AG09309 (cell line): ENCODE measurements at regions not wholly inside any gene's neighbourhood (a gene's known extent, or its start where the extent isn't known, plus 50 kb on each side); places are given as distances from the start of the nearest gene placed in this dataset.

Source experiments
- DNase-seq: peaks from one replicate; pipeline ENCODE4 v3.0.0-alpha.2; 2010; ENCODE audit warnings: low read depth
- H3K4me3 ChIP-seq: 2 replicates; pipeline ENCODE4 v1.5.1; 2011; ENCODE audit warnings: mild to moderate bottlenecking, low read depth, low read length, moderate library complexity; ENCODE audit not compliant: control insufficient read depth
- TF ChIP-seq, protein P1 (sequence below): IDR thresholded peaks from 2 replicates; pipeline ENCODE4 v1.5.1; 2011; ENCODE audit warnings: mild to moderate bottlenecking, low read depth, low read length, inconsistent platforms; ENCODE audit not compliant: insufficient read depth, control insufficient read depth; ENCODE audit errors: missing control alignments

DNA sequence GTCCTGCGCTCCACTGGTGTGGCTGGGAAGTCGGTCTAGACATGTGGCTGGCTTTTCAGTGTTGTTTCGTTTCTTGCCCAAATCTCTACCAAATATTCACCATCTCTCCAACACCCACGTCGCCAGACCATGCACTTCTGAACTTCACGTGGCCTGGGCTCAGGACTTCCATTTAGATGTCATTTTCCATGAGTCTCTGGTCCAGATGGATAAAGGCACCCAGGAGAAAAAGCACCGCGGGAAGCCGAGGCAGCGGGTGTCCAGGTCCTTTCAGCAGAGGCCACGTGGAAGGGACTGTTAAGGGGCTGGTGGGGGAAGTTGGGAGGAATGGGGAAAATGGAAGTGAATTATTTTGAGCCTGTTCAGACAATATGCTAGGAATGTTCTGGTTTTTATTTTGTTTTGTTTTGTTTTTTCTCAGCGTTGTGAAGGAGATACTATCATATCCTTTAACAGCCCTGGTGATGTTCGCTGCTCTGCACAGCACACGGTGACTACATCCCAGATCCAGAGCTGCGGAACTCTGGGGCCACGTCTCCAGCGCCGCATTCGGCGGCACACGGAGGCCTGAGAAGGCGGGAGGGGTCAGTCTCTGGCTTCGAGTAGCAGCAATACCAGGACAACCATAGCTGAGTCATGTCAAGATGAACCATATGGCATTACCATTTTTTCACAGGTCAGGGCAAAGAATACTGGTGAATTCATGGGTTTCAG is 230.3 kb downstream of the THBS2 start:
- H3K4me3 ChIP-seq: no peak overlapping the region
- TF ChIP-seq, protein P1, sequence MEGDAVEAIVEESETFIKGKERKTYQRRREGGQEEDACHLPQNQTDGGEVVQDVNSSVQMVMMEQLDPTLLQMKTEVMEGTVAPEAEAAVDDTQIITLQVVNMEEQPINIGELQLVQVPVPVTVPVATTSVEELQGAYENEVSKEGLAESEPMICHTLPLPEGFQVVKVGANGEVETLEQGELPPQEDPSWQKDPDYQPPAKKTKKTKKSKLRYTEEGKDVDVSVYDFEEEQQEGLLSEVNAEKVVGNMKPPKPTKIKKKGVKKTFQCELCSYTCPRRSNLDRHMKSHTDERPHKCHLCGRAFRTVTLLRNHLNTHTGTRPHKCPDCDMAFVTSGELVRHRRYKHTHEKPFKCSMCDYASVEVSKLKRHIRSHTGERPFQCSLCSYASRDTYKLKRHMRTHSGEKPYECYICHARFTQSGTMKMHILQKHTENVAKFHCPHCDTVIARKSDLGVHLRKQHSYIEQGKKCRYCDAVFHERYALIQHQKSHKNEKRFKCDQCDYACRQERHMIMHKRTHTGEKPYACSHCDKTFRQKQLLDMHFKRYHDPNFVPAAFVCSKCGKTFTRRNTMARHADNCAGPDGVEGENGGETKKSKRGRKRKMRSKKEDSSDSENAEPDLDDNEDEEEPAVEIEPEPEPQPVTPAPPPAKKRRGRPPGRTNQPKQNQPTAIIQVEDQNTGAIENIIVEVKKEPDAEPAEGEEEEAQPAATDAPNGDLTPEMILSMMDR: no peak
- DNase-seq: no peak

DNA sequence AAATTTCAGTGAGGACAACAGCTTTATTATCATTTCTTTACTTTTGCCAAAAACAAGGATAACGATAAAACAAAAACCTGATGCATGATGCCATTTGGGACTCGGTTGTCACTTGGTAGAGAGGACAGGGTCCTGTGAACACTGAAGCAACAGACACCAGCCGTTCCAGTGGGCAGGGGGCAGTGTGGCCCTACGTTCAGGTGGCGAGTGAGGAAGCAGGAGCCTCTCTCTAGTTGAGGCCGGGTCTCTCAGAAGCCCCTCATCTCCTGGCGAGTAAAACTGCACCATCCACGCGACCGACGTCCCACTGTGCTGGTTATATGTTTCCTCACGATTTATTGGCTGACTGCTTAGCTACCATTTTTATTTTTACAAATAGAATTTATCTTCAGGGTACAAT is 231.6 kb downstream of the THBS2 start:
- TF ChIP-seq, protein P1: no peak
- no peak overlapping the region for H3K4me3 ChIP-seq
- DNase-seq: no peak

DNA sequence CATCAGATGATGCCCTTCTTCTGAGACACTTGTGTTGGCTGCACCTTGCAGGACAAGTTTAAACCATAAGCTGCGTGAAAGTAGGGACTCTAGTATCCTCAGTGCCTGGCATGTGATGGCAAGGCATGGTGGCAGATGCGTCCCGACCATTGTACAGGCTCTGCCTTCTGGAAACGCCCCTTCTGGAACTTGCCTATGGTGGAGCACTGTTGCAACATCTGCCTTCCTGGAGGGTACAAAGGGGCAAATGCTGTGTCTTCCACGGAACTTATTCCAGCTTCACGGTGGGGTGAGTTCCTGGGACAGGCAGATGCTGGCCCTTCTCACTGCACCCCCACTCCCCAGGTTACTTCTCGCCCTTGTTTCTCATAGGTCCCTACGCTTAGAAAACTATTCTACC is 232.8 kb downstream of the THBS2 start:
- no peak for DNase-seq
- TF ChIP-seq, protein P1: no peak
- H3K4me3 ChIP-seq: no peak overlapping the region

DNA sequence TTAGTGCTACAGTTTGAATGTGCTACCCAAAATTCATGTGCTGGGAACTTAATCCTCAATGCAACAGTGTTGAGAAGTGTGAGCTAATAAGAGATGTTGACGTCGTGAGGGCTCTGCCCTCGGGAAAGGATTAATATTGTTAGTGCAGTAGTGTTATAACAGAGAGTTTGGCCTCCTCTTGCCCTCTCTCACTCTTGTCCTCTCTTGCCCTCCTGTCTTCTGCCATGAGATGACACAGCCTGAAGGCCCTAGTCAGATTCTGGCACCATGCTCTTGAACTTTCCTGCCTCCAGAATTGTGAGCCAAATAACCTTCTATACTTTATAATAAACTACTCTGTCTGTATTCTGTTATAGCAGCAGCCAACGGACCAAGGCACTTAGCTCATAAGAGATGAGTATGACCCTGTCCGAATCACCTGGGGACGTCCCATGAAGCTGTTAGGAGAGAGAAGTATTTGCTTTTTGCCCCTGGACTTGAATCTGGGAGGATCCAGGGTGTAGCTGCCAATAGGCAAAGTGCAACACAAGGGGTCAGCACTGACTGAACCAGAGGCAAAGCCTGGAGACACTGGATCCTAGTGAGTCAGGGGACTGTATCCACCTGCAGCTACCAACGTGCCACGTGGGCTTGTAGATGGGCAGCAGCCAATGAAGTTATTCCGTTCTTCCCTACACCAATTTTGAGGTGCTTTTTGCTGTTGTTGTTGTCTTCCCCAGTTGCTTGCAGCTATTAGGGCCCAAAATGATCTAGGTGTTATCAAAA is 233.7 kb downstream of the THBS2 start:
- H3K4me3 ChIP-seq: no peak overlapping the region
- no peak for DNase-seq
- TF ChIP-seq, protein P1: peak; percentile 8

DNA sequence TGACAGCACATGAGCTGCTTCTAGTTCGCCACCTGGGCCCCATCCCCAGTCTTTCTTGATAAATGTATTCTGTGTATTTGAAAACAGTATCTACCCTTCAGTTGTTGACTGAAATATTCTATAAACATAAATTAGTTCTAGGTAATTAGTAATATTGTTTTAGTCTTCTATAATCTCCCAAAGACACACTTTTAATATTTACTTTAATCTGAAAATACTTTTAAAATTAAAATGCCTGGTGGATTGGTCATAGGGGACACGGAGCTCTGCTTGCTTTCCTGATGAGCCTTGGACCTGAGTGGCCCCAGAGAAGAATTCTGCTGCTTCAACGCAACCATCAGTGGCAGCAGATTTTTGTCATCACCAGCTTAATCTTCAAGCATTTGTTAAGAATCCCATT is 234.5 kb downstream of the THBS2 start:
- DNase-seq: no peak
- no peak overlapping the region for H3K4me3 ChIP-seq
- TF ChIP-seq, protein P1: no peak

DNA sequence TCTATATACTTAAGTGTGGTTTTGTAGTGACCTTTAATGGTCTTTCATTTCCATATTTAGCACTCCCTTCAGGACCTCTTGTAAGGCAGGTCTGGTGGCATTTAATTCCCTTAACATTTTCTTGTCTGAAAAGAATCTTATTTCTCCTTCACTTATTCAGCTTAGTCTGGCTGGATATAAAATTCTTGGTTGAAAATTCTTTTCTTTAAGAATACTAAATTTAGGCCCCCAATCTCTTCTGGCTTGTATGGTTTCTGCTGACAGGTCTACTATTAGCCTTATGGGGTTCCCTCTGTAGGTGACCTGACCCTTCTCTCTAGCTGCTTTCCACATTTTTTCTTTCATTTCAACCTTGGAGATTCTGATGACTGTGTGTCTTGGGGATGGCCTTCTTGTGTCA is 236.9 kb downstream of the THBS2 start:
- no peak overlapping the region for H3K4me3 ChIP-seq
- TF ChIP-seq, protein P1: no peak
- no peak for DNase-seq
